ENCODE measurements at regions not wholly inside any gene's neighbourhood (a gene's known extent, or its start where the extent isn't known, plus 50 kb on each side); places are given as distances from the start of the nearest gene placed in this dataset.

DNA sequence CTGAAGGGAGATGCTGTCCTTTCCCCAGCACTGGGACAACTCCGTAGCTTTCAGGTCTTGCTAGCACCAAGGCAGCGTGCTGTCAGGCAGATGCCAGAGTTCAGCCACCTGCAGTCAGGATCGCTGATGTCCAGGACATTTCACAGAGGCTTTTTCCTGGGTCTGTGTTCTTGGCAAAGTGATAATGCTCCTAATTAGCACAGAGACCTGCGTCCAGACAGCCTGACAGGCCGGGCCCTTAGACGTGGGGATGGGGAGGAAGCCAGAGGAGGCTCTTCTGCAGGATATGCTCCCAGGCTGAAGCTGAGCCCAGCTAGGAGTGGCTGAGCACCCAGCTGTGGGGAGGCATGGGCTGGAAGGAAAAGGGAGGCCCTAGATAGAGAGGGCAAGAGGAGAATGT, 82.5 kb upstream of the TBX20 start:
- no peaks in the 10 kb centered on the region for H3K4me1 ChIP-seq
- H3K4me3 ChIP-seq: no peak overlapping the region
- no peak overlapping the region for H3K27ac ChIP-seq
- no peak for DNase-seq
- intact Hi-C loops (cut with DNase I; ENCODE audit: low total_unique reads): no loop called here
- no peaks in the 10 kb centered on the region for H3K27me3 ChIP-seq
- no peak for TF ChIP-seq EP300 (IDR thresholded peaks at IDR 0.05)
- TF ChIP-seq POLR2A (IDR thresholded peaks at IDR 0.05): no peak
- TF ChIP-seq POLR2AphosphoS5 (IDR thresholded peaks at IDR 0.05): no peak
- TF ChIP-seq, protein P1, sequence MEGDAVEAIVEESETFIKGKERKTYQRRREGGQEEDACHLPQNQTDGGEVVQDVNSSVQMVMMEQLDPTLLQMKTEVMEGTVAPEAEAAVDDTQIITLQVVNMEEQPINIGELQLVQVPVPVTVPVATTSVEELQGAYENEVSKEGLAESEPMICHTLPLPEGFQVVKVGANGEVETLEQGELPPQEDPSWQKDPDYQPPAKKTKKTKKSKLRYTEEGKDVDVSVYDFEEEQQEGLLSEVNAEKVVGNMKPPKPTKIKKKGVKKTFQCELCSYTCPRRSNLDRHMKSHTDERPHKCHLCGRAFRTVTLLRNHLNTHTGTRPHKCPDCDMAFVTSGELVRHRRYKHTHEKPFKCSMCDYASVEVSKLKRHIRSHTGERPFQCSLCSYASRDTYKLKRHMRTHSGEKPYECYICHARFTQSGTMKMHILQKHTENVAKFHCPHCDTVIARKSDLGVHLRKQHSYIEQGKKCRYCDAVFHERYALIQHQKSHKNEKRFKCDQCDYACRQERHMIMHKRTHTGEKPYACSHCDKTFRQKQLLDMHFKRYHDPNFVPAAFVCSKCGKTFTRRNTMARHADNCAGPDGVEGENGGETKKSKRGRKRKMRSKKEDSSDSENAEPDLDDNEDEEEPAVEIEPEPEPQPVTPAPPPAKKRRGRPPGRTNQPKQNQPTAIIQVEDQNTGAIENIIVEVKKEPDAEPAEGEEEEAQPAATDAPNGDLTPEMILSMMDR (IDR thresholded peaks at IDR 0.05): no peak
- no peaks in the 10 kb centered on the region for H3K9me3 ChIP-seq
- no peaks in the 10 kb centered on the region for H3K36me3 ChIP-seq
- 67 to 79% (median 74%) methylated on average over 6 of the region's 6 CpGs for WGBS, 5 donors

DNA sequence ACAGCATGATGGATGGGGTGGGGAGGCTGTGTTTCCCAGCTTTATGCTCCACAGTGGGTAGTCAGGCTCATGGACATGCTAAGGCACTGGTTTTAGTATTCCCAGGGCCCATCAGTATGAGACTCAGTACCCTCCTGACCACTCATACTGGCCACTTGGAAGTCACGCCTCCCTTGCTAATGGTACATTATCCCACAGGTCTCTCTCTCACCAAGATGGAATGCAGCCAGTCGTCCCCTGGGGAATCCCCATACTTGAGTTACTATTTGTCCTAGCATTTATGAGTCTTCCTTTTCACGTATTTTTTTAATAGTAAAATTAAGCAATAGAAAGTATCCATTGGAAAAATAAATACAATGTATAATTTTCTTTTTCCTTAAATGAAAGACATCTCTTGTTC, 80.6 kb upstream of the TBX20 start:
- no peak overlapping the region for H3K4me3 ChIP-seq
- no peaks in the 10 kb centered on the region for H3K36me3 ChIP-seq
- no peaks in the 10 kb centered on the region for H3K4me1 ChIP-seq
- no peak overlapping the region for H3K27ac ChIP-seq
- TF ChIP-seq POLR2AphosphoS5 (IDR thresholded peaks at IDR 0.05): no peak
- TF ChIP-seq, protein P1 (IDR thresholded peaks at IDR 0.05): no peak
- no peak for TF ChIP-seq EP300 (IDR thresholded peaks at IDR 0.05)
- TF ChIP-seq POLR2A (IDR thresholded peaks at IDR 0.05): no peak
- H3K9me3 ChIP-seq: no peaks in the 10 kb centered on the region
- 52 to 67% (median 60%) methylated on average over 3 of the region's 3 CpGs for WGBS, 5 donors
- H3K27me3 ChIP-seq: no peaks in the 10 kb centered on the region
- DNase-seq: no peak
- intact Hi-C loops (cut with DNase I; ENCODE audit: low total_unique reads): no loop called here

GRCh38 chr7:35333265-35333664, 79.4 kb upstream of the TBX20 start:
- intact Hi-C loops (cut with DNase I; ENCODE audit: low total_unique reads): no loop called here
- 27 to 67% (median 39%) methylated on average over 3 of the region's 3 CpGs for WGBS, 5 donors
- Histone ChIP-seq H3K4me3 (no peak overlapping the region), H3K9me3 (no peaks in the 10 kb centered on the region), H3K27ac (no peak overlapping the region), H3K4me1 (no peaks in the 10 kb centered on the region), H3K27me3 (no peaks in the 10 kb centered on the region), H3K36me3 (no peaks in the 10 kb centered on the region)
- TF ChIP-seq, protein P1 (IDR thresholded peaks at IDR 0.05): no peak
- no peak for TF ChIP-seq EP300 (IDR thresholded peaks at IDR 0.05)
- TF ChIP-seq POLR2AphosphoS5 (IDR thresholded peaks at IDR 0.05): no peak
- TF ChIP-seq POLR2A (IDR thresholded peaks at IDR 0.05): no peak
- no peak for DNase-seq

DNA sequence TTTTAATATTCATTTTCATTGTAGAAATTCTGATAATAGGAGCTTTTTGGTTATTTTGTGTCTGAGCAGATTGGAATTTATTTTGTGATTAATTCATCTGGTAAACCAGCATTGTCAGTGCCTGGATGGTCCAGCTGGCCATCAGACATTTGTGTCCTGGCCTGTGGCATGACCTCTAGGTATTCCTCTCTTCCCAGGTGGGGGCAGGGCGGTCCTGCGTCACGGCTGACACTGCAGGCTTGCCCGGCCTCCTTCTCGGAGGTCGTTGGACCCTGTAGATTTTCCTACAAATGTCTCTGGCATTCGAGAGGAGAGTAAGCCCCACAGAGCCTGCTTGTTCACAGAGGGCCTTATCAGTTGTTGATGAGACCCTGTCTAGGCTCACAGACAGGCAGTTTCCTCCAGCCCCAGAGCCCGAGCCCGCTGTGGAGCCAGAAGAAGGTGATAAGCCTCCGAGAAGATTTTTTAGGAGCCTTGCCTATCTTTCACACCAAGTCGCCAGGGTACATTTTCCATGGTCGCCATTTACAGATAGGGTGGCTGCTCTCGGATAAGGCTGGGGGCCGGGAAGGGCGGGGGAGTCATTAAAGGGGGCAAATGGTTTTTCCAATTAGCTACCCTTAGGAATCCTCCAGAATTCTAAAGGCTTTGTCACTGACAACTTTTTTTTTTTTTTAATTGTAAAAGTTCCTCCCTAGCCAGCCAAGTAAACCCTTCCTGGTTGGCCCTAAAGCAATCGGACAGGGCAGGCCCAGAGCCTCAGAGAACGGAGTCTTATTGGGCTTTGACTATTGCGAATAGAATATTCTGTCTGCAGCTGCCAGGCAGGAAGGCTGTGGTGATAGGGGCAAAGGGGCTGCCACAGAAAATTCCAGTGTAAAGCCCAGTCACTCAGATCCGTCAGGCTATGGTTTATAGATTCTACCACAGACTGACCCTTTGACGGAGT, 78.1 kb upstream of the TBX20 start:
- H3K4me1 ChIP-seq: no peaks in the 10 kb centered on the region
- no peak overlapping the region for H3K27ac ChIP-seq
- 49 to 58% (median 53%) methylated on average over 19 to 20 of the region's 20 CpGs for WGBS, 5 donors
- H3K9me3 ChIP-seq: no peaks in the 10 kb centered on the region
- no peaks in the 10 kb centered on the region for H3K27me3 ChIP-seq
- intact Hi-C loops (cut with DNase I; ENCODE audit: low total_unique reads): no loop called here
- H3K4me3 ChIP-seq: no peak overlapping the region
- no peak for DNase-seq
- TF ChIP-seq, protein P1 (IDR thresholded peaks at IDR 0.05): no peak
- no peak for TF ChIP-seq EP300 (IDR thresholded peaks at IDR 0.05)
- TF ChIP-seq POLR2AphosphoS5 (IDR thresholded peaks at IDR 0.05): no peak
- no peak for TF ChIP-seq POLR2A (IDR thresholded peaks at IDR 0.05)
- no peaks in the 10 kb centered on the region for H3K36me3 ChIP-seq
